ENCODE measurements at regions not wholly inside any gene's neighbourhood (a gene's known extent, or its start where the extent isn't known, plus 50 kb on each side); places are given as distances from the start of the nearest gene placed in this dataset.

GRCh38 chr3:182364323-182364722 lies 429.0 kb upstream of the ATP11B start:
- H3K9me3 ChIP-seq (ENCODE audit: insufficient read depth, low read depth), result no peaks in the 10 kb centered on the region
- no peak overlapping the region for H3K4me3 ChIP-seq
- ChIA-PET POLR2A (ENCODE audit: unreplicated experiment) (interaction anchor here (0.5 to 0.7 kb wide), 2 partner anchors 10 to 488 kb away, joined by 3 to 6 read pairs; no protein-coding TSS in a partner anchor), CTCF (no interaction called here)
- no peak overlapping the region for H3K27ac ChIP-seq
- no peak for DNase-seq
- intact Hi-C loops (cut with micrococcal nuclease; ENCODE audit: unreplicated experiment), result no loop called here
- TF ChIP-seq EZH2 (IDR thresholded peaks at IDR 0.05; ENCODE audit: low read depth), result no peak
- TF ChIP-seq CTCF (conservative IDR thresholded peaks at IDR 0.05), result no peak
- H3K79me2 ChIP-seq (ENCODE audit: low read depth), result no peaks in the 10 kb centered on the region
- no peak overlapping the region for H2AFZ ChIP-seq
- H3F3A ChIP-seq (ENCODE audit: insufficient read depth, low read depth), result no peaks in the 10 kb centered on the region
- no peaks in the 10 kb centered on the region for H3K27me3 ChIP-seq (ENCODE audit: insufficient read depth, low read depth)
- no peaks in the 10 kb centered on the region for H3K4me1 ChIP-seq (replicated peaks; ENCODE audit: insufficient read depth)
- no peaks in the 10 kb centered on the region for H3K9me2 ChIP-seq (ENCODE audit: insufficient read depth)
- no peaks in the 10 kb centered on the region for H3K36me3 ChIP-seq (ENCODE audit: low read depth)
- no TSS peak for BruUV-seq (replicated peaks)
- H3K4me2 ChIP-seq, result no peak overlapping the region
- H4K20me1 ChIP-seq (ENCODE audit: insufficient read depth), result no peaks in the 10 kb centered on the region

DNA sequence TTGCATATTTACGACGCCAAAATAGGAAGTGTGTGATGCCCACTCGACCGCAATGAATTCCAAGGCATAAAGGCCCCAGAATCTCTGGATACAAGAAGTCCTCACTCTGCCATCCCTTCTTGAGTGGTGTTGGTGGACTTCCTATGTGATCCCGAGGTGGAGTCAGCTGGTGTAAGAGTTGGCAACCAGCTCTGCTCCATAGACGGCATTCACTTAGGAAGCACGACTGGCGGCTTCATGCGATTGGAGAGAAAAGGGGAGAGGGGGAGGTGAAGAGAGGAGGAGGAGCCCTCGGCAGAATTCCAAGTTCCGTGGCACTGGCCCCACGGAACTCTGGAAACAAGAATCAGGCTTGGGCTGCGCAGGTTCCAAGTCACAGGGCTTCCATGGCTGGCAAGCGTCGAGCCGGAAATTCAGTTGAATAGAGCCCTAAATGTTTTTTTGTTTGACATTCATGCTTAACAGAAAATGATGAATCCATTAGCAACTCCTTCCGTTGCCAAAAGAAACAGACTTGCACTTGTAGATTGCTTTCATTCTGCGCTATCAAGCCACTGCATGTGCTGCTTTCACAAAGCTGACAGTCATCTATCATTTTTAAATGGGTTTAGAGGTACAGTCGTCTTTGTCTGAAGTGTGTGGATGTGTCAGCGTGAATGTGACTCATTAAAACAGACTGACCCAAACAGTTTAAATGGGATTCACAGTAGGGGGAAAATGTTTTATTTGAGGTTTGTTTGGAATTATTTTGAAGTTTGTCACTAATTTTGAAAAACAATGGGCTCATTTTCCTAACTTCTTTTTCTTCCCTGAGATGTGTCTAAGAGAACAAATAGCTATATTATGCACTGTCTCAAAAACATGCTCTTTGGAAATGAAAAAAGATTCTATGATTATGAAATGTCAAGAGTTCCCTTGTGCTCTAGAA lies 428.3 kb upstream of the ATP11B start:
- no peak overlapping the region for H3K4me3 ChIP-seq
- H4K20me1 ChIP-seq (ENCODE audit: insufficient read depth), result no peaks in the 10 kb centered on the region
- H3K9me3 ChIP-seq (ENCODE audit: insufficient read depth, low read depth), result no peaks in the 10 kb centered on the region
- TF ChIP-seq EZH2 (IDR thresholded peaks at IDR 0.05; ENCODE audit: low read depth) (no peak), CTCF (conservative IDR thresholded peaks at IDR 0.05) (no peak)
- no peaks in the 10 kb centered on the region for H3K36me3 ChIP-seq (ENCODE audit: low read depth)
- H3K4me1 ChIP-seq (replicated peaks; ENCODE audit: insufficient read depth), result no peaks in the 10 kb centered on the region
- ChIA-PET CTCF (no interaction called here), POLR2A (ENCODE audit: unreplicated experiment) (interaction anchor here (0.7 kb wide), 1 partner anchor 487 kb away, joined by 6 read pairs; no protein-coding TSS in a partner anchor)
- H2AFZ ChIP-seq, result no peak overlapping the region
- intact Hi-C loops (cut with micrococcal nuclease; ENCODE audit: unreplicated experiment), result no loop called here
- H3K4me2 ChIP-seq, result no peak overlapping the region
- H3K9me2 ChIP-seq (ENCODE audit: insufficient read depth), result no peaks in the 10 kb centered on the region
- no TSS peak for BruUV-seq (replicated peaks)
- no peaks in the 10 kb centered on the region for H3K79me2 ChIP-seq (ENCODE audit: low read depth)
- H3K27me3 ChIP-seq (ENCODE audit: insufficient read depth, low read depth), result no peaks in the 10 kb centered on the region
- DNase-seq, result peak in 1 of 2 experiments; percentile 15
- no peaks in the 10 kb centered on the region for H3F3A ChIP-seq (ENCODE audit: insufficient read depth, low read depth)
- H3K27ac ChIP-seq, result no peak overlapping the region

GRCh38 chr3:182366746-182367145 lies 426.6 kb upstream of the ATP11B start:
- Histone ChIP-seq H4K20me1 (ENCODE audit: insufficient read depth) (no peaks in the 10 kb centered on the region), H3K4me1 (replicated peaks; ENCODE audit: insufficient read depth) (peaks cover 6% of the 10 kb centered on the region; the same call in 1 of the 2 replicates), H3F3A (ENCODE audit: insufficient read depth, low read depth) (no peaks in the 10 kb centered on the region), H3K9me3 (ENCODE audit: insufficient read depth, low read depth) (no peaks in the 10 kb centered on the region), H3K36me3 (ENCODE audit: low read depth) (no peaks in the 10 kb centered on the region), H2AFZ (no peak overlapping the region), H3K9me2 (ENCODE audit: insufficient read depth) (no peaks in the 10 kb centered on the region), H3K27me3 (ENCODE audit: insufficient read depth, low read depth) (no peaks in the 10 kb centered on the region), H3K27ac (no peak overlapping the region), H3K4me2 (no peak overlapping the region), H3K4me3 (no peak overlapping the region), H3K79me2 (ENCODE audit: low read depth) (no peaks in the 10 kb centered on the region)
- CTCF ChIA-PET, result no interaction called here
- POLR2A ChIA-PET (ENCODE audit: unreplicated experiment), result no interaction called here
- no peak for TF ChIP-seq CTCF (conservative IDR thresholded peaks at IDR 0.05)
- TF ChIP-seq EZH2 (IDR thresholded peaks at IDR 0.05; ENCODE audit: low read depth), result no peak
- no TSS peak for BruUV-seq (replicated peaks)
- intact Hi-C loops (cut with micrococcal nuclease; ENCODE audit: unreplicated experiment), result no loop called here
- DNase-seq, result no peak

Data from PC-9 (cell line).